ENCODE measurements at regions not wholly inside any gene's neighbourhood (a gene's known extent, or its start where the extent isn't known, plus 50 kb on each side); places are given as distances from the start of the nearest gene placed in this dataset.
A peak's percentile ranks its signal among the peaks of the same experiment; 100 is the strongest.

DNA sequence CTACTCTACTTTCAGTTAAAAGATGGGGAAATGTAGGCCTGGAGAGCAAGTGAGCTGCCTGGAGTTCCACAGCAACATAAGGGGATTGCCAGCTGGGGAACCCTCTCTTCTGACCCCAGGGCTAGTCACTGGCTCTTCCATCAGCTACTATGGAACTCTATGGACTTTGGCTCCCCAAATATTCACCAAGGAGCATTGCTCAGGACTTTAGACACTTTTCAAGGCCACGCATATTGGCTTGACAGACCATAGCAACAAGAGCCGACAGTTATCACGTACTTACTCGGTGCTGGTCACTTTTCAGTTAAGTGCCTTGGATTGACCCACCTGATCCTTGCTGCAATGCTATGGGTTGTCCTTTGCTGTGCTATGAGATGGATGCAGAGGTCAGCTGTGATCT is 360.7 kb upstream of the CHD6 start:
- Mint-ChIP-seq H3K9me3 (peaks cover 10% of the 10 kb centered on the region), H3K27ac (no peak overlapping the region), H3K36me3 (no peaks in the 10 kb centered on the region), H3K4me1 (peaks cover 13% of the 10 kb centered on the region), H3K27me3 (ENCODE audit: low read depth) (no peaks in the 10 kb centered on the region; the same call in 1 of the 2 replicates), H3K4me3 (no peak overlapping the region)
- POLR2A ChIA-PET: no interaction called here
- TF ChIP-seq, protein P1, sequence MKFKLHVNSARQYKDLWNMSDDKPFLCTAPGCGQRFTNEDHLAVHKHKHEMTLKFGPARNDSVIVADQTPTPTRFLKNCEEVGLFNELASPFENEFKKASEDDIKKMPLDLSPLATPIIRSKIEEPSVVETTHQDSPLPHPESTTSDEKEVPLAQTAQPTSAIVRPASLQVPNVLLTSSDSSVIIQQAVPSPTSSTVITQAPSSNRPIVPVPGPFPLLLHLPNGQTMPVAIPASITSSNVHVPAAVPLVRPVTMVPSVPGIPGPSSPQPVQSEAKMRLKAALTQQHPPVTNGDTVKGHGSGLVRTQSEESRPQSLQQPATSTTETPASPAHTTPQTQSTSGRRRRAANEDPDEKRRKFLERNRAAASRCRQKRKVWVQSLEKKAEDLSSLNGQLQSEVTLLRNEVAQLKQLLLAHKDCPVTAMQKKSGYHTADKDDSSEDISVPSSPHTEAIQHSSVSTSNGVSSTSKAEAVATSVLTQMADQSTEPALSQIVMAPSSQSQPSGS (CRISPR knock-in tag; IDR thresholded peaks at IDR 0.05; ENCODE audit: borderline replicate concordance, low read depth): no peak
- TF ChIP-seq, protein P2, sequence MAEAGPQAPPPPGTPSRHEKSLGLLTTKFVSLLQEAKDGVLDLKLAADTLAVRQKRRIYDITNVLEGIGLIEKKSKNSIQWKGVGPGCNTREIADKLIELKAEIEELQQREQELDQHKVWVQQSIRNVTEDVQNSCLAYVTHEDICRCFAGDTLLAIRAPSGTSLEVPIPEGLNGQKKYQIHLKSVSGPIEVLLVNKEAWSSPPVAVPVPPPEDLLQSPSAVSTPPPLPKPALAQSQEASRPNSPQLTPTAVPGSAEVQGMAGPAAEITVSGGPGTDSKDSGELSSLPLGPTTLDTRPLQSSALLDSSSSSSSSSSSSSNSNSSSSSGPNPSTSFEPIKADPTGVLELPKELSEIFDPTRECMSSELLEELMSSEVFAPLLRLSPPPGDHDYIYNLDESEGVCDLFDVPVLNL (CRISPR knock-in tag; IDR thresholded peaks at IDR 0.05; ENCODE audit: borderline replicate concordance, low read depth): no peak
- TF ChIP-seq, protein P3, sequence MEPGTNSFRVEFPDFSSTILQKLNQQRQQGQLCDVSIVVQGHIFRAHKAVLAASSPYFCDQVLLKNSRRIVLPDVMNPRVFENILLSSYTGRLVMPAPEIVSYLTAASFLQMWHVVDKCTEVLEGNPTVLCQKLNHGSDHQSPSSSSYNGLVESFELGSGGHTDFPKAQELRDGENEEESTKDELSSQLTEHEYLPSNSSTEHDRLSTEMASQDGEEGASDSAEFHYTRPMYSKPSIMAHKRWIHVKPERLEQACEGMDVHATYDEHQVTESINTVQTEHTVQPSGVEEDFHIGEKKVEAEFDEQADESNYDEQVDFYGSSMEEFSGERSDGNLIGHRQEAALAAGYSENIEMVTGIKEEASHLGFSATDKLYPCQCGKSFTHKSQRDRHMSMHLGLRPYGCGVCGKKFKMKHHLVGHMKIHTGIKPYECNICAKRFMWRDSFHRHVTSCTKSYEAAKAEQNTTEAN (CRISPR knock-in tag; IDR thresholded peaks at IDR 0.05): no peak
- TF ChIP-seq, protein P4, sequence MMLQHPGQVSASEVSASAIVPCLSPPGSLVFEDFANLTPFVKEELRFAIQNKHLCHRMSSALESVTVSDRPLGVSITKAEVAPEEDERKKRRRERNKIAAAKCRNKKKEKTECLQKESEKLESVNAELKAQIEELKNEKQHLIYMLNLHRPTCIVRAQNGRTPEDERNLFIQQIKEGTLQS (CRISPR knock-in tag; conservative IDR thresholded peaks at IDR 0.05): no peak
- TF ChIP-seq RORB (CRISPR knock-in tag; IDR thresholded peaks at IDR 0.05): no peak
- TF ChIP-seq, protein P5, sequence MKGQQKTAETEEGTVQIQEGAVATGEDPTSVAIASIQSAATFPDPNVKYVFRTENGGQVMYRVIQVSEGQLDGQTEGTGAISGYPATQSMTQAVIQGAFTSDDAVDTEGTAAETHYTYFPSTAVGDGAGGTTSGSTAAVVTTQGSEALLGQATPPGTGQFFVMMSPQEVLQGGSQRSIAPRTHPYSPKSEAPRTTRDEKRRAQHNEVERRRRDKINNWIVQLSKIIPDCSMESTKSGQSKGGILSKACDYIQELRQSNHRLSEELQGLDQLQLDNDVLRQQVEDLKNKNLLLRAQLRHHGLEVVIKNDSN (CRISPR knock-in tag; IDR thresholded peaks at IDR 0.05): no peak
- no peak for TF ChIP-seq TCF7 (CRISPR knock-in tag; IDR thresholded peaks at IDR 0.05; ENCODE audit: low read depth)
- TF ChIP-seq TEAD1 (CRISPR knock-in tag; IDR thresholded peaks at IDR 0.05): no peak
- TF ChIP-seq ZNF416 (CRISPR knock-in tag; IDR thresholded peaks at IDR 0.05): no peak
- DNase-seq (ENCODE audit: low spot score) (no peak), ATAC-seq (no peak)
- CTCF ChIA-PET: interaction anchor here (0.5 to 1.2 kb wide), 2 partner anchors 11 to 1819 kb away, joined by 3 read pairs; no protein-coding TSS in a partner anchor

DNA sequence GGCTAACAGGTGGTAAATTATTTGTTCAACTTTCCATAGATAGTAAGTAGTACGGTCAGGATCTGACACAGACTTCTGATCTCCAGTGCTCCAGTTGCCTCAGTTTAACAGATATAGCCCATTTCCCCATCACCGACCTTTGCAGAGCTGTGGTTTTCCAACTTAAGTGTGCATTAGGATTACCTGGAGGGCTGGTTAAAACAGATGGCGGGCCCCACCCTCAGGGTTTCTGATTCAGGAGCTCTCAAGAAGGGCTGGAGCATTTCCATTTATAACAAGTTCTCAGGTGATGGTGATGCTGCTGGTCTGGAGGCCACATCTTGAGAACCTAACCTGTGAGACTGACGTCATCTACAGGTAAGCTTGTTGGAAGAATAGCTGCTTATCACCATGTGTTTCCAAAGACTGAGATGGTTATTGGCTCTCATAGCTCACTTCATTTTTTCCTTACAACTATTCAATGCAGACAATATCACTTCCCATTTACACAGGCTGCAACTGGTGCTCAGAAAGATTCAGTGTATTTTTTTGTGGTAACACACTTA is 360.1 kb upstream of the CHD6 start:
- ATAC-seq (no peak), DNase-seq (ENCODE audit: low spot score) (no peak)
- ChIA-PET POLR2A (no interaction called here), CTCF (interaction anchor here (0.5 to 1.2 kb wide), 2 partner anchors 10 to 1819 kb away, joined by 3 read pairs; no protein-coding TSS in a partner anchor)
- peaks cover 8% of the 10 kb centered on the region for H3K9me3 Mint-ChIP-seq
- H3K4me1 Mint-ChIP-seq: peaks cover 13% of the 10 kb centered on the region
- no peak overlapping the region for H3K4me3 Mint-ChIP-seq
- TF ChIP-seq, protein P6, sequence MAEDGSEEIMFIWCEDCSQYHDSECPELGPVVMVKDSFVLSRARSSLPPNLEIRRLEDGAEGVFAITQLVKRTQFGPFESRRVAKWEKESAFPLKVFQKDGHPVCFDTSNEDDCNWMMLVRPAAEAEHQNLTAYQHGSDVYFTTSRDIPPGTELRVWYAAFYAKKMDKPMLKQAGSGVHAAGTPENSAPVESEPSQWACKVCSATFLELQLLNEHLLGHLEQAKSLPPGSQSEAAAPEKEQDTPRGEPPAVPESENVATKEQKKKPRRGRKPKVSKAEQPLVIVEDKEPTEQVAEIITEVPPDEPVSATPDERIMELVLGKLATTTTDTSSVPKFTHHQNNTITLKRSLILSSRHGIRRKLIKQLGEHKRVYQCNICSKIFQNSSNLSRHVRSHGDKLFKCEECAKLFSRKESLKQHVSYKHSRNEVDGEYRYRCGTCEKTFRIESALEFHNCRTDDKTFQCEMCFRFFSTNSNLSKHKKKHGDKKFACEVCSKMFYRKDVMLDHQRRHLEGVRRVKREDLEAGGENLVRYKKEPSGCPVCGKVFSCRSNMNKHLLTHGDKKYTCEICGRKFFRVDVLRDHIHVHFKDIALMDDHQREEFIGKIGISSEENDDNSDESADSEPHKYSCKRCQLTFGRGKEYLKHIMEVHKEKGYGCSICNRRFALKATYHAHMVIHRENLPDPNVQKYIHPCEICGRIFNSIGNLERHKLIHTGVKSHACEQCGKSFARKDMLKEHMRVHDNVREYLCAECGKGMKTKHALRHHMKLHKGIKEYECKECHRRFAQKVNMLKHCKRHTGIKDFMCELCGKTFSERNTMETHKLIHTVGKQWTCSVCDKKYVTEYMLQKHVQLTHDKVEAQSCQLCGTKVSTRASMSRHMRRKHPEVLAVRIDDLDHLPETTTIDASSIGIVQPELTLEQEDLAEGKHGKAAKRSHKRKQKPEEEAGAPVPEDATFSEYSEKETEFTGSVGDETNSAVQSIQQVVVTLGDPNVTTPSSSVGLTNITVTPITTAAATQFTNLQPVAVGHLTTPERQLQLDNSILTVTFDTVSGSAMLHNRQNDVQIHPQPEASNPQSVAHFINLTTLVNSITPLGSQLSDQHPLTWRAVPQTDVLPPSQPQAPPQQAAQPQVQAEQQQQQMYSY (CRISPR knock-in tag; IDR thresholded peaks at IDR 0.05): no peak
- no peak for TF ChIP-seq NR3C1 (CRISPR knock-in tag; conservative IDR thresholded peaks at IDR 0.05; ENCODE audit: low read depth)
- no peak overlapping the region for H3K27ac Mint-ChIP-seq
- H3K36me3 Mint-ChIP-seq: no peaks in the 10 kb centered on the region
- no peaks in the 10 kb centered on the region; the same call in 1 of the 2 replicates for H3K27me3 Mint-ChIP-seq (ENCODE audit: low read depth)

DNA sequence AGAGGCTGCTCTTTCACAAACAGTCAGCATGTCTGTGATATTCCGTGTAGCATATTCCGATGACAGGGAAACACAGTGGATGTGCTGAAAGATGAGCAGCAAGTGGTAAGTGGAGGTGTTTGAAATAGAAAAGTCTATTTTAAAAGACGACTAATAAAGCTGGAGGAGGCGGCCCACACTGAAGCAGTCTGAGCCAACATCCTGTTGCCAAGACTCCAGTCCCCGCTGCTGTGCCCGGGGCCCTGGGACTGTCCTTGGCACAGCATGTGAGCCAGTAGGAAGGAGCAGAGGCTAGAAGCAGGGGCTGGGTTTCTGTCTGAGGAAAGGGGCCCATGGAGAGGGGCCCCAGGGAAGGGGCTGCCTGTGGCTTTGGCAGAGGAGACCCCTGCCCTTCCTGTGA is 351.5 kb upstream of the CHD6 start:
- Mint-ChIP-seq H3K9me3 (no peaks in the 10 kb centered on the region), H3K27ac (no peak overlapping the region), H3K4me1 (peaks cover 17% of the 10 kb centered on the region), H3K36me3 (no peaks in the 10 kb centered on the region), H3K27me3 (ENCODE audit: low read depth) (no peaks in the 10 kb centered on the region), H3K4me3 (no peak overlapping the region)
- ChIA-PET CTCF (interaction anchor here (1.0 to 1.1 kb wide), 2 partner anchors 80 to 235 kb away, joined by 3 to 5 read pairs; no protein-coding TSS in a partner anchor), POLR2A (no interaction called here)
- DNase-seq (ENCODE audit: low spot score) (no peak), ATAC-seq (peak; percentile 68)
- TF ChIP-seq HMGA2 (CRISPR knock-in tag; IDR thresholded peaks at IDR 0.05) (no peak), SP1 (CRISPR knock-in tag; conservative IDR thresholded peaks at IDR 0.05) (no peak), TCF7 (CRISPR knock-in tag; IDR thresholded peaks at IDR 0.05; ENCODE audit: low read depth) (no peak)
- TF ChIP-seq, protein P3 (CRISPR knock-in tag; IDR thresholded peaks at IDR 0.05): no peak
- TF ChIP-seq, protein P7, sequence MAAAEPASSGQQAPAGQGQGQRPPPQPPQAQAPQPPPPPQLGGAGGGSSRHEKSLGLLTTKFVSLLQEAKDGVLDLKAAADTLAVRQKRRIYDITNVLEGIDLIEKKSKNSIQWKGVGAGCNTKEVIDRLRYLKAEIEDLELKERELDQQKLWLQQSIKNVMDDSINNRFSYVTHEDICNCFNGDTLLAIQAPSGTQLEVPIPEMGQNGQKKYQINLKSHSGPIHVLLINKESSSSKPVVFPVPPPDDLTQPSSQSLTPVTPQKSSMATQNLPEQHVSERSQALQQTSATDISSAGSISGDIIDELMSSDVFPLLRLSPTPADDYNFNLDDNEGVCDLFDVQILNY (CRISPR knock-in tag; IDR thresholded peaks at IDR 0.05): no peak
- TF ChIP-seq, protein P5 (CRISPR knock-in tag; IDR thresholded peaks at IDR 0.05): no peak
- TF ChIP-seq, protein P8, sequence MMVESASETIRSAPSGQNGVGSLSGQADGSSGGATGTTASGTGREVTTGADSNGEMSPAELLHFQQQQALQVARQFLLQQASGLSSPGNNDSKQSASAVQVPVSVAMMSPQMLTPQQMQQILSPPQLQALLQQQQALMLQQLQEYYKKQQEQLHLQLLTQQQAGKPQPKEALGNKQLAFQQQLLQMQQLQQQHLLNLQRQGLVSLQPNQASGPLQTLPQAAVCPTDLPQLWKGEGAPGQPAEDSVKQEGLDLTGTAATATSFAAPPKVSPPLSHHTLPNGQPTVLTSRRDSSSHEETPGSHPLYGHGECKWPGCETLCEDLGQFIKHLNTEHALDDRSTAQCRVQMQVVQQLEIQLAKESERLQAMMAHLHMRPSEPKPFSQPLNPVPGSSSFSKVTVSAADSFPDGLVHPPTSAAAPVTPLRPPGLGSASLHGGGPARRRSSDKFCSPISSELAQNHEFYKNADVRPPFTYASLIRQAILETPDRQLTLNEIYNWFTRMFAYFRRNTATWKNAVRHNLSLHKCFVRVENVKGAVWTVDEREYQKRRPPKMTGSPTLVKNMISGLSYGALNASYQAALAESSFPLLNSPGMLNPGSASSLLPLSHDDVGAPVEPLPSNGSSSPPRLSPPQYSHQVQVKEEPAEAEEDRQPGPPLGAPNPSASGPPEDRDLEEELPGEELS (CRISPR knock-in tag; IDR thresholded peaks at IDR 0.05): no peak
